HG02973 (cell line): ENCODE measurements at regions not wholly inside any gene's neighbourhood (a gene's known extent, or its start where the extent isn't known, plus 50 kb on each side); places are given as distances from the start of the nearest gene placed in this dataset.

Experiments
- ATAC-seq: cut with Tn5 transposase; IDR thresholded peaks from one replicate; pipeline ENCODE4 v1.9.1; 2021; ENCODE audit warnings: moderate library complexity; ENCODE audit not compliant: unreplicated experiment

DNA sequence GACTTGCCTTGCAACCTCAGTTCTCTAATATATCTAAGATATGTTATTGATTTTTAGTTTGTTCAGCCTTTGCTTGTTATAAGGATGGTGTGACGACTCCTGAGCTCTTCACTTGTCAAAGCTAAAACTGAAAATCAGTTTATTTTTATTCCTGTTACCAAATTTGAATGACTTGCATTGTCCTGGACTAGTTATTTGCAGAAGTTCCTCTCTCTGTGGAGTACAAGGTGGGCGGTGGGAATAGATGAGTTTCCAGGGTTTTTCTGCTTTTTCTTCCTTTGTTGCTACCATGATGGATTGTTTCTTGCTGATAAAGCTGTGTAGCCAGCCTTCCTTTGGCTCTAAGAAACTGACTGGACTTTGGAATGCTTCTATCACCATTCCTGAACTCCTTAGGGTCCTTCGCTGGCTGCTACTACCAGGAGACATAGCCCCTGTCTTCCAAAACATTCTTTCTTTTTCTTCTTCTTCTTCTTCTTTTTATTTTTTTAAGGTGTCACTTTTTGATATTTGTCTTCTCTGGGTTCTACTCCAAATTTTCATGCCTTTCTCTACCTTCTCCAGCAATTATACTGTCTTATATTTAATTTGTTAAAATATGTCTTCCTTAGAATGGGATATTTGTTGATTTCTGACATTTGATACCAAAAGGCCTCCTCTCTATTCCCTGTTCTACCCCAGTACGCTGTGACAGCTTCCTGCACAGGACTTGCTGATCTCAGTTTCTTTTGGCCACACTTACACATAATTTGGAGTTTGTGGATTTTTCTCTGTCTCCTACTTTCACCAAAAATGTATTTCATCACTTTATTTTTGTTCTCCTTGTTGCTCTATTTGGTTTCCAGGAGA is 145.1 kb upstream of the THRB start:
- no peak for ATAC-seq

DNA sequence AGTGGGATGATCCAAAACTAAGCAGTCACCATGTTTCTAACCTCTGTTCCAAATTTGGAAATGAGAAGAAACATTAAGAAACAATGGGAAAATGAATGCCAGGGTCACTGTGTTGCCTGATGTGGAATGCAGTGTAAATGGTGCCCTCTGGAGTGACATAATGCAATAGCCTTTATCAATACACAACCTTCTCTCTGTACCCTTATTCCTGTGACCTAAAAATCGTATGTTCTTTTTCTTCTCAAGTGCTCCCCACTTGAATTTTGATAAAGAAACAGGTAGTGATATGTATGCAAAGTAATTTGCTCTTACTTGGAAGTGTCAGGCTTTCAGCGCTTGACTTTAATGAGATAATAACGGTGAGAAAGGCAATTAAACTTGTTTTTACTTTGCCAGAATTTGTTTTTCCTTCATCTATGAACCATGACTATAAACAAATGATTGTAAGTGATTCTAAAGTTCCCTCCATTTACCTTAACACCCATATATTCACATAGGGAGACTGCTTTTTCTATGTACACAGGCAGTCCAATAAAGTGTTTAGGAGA is 145.8 kb upstream of the THRB start:
- ATAC-seq, result no peak

DNA sequence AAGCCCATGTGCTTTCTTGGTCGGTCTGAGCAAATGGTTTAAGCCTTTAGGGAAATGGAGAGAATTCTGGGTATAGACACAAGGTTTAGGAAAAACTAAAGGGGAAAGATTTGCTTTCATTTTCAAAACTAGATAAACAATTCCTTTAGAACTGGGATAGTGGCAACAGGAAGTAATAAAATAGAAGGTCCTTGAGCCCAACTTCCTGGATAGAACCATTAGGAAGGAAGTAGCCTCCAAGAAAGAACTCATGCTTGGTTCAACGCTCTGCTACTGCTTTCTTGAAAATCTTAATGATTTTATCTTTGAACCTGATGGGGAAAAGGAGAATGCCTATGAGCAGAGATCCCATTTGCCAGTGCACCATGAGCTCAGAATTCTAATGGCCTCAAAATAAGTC is 147.0 kb upstream of the THRB start:
- ATAC-seq, result no peak

DNA sequence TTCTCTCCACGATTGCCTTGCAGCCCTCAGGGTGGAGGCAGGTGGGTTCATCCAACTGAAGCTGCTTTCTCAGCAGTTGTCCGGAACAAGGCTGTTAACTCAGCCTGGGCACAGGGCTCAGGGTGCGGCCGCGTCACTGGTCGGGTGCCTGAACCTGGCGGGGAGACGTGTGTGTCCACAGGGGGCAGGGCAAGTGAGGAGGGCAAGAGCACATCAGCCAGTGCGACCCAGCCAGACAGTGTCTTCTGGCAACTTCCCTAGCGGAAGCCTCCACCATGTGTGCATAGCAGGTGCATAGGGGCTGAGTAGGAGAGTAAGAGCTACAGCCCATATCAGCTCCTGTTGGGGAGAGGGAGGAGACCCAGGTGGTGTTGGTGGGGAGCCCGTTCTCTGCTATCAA is 150.4 kb upstream of the THRB start:
- no peak for ATAC-seq

DNA sequence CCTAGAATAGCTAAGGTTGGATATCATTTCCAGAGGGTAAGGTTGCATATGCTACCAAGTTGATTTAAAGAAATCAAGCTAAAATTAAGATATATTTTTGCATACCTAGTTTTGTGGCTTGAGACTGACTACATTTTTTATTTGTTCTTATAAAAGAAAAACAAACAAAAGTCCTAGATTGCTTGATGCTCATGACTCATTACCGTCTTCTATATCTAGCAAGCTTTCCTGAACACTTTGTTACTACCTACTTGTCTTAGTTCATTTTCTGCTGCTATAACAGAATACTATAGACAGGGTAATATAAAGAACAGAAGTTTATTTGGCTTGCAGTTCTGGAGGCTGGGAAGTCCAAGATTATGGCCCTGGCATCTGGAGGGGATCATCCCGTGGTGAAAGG is 152.1 kb upstream of the THRB start:
- no peak for ATAC-seq

DNA sequence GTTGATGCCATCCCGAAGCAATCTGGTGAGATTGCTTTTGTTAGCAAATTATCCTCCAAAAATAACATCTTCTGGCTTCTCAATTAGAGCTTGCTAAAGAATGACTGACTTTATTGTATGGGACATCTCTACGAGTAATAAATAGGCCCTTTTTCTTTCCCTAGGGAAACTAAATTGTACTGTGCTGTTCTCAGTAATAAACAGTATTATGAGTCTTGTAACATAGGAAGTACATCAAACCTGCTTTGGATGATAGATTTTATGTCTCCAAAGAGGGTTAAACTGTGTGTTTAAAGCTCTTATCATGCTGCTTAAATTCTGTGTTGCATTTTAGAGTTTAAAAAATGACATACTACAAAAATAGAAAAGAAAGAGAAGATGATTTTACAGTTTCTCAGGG is 153.4 kb upstream of the THRB start:
- no peak for ATAC-seq

DNA sequence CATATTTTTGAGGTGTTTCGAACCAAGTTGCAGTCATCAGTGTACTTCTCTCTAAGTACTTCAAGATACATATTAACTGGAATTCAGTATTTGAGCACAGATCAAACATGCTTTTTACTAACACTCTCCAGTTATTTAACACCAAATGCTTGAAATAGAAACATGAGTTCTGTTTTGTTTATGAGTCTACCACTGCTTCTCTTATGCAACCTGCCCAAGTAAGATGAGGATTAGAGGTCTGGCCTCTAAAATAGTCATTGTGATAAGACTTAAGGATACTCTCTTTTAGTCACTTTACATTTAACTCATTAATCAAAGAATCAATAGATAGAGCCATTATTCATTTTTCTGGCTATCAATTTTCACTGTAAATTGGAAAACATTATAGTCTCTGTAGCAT is 156.2 kb upstream of the THRB start:
- no peak for ATAC-seq

DNA sequence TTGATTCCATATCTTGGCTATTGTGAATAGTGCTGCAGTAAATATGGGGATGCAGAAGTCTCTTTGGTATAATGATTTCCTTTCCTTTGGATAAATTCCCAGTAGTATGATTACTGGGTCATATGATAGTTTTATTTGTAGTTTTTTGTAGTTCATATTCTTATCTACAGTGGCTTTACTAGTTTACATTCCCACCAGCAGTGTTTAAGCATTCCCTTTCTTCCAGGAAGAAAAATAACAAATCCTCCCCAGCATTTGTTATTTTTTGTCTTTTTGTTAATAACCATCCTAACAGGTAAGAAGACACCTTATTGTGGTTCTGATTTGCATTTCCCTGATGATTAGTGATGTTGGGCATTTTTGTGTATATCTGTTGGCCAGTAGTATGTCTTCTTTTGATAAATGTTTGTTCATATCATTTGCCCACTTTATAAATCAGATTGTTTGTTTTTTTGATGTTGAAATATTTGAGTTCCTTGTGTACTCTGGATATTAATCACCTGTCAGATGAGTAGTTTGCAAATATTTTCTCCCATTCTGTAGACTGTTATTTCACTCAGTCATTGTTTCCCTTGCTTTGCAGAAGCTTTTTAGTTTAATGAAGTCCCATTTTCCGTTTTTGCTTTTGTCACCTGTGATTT is 163.3 kb upstream of the THRB start:
- ATAC-seq, result no peak

DNA sequence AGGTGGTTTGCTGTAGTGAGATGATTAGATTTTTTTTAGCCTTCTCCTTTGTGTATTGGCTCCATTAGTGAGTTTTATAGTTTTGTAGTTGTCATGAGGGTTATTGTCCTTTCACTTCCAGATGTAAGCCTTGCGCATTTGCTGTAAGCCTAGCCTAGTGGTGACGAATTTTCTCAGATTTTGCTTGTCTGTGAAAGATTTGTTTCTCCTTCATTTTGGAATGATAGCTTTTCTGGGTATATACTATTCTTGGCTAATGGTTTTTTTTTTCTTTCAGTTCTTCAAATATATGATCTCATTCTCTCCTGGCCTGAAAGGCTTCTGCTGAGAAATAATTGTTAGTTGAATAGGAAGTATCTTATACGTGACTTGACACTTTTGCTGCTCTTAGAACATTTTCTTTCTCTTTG is 166.5 kb upstream of the THRB start:
- ATAC-seq, result no peak

DNA sequence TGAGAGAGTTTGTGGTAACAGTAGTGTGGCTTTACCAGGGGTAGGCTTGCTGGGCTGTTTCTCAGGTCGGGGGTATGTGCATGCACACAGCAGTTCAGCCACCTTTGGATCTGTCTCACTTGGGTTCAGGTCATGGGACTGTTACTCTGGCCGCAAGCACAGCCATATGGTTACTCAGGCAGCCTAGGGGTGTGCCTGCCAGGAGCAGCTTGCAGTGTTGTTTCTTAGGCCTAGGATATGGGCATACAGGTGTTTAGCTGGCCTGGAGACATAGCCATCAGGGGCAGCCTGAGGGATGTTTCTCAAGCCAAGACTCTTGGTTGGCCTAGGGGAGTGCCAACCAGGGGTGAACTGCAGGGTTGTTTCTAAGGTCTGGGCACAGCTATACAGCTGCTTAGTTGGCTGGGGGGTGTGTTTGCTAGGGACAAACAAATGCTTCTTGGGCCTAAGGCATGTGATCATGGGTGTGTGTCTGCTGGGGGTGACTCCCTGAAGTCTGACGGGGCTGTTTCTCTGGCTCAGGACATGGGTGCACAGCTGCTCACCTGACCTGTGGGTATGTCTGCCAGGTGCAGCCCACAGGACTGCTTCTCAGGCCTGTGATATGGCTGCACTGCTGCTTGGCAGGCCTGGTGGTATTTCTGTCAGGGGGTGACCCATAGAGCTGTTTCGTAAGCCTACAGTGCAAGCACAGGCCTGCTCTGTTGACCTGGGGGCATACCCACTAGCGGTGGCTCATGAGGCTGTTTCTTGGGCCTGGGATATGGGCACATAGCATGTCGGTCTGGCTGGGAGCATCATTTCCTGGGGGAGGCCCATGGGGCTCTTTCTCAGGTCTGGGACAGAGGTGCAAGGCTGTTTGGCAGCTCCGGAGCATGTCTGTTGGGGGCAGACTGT is 168.0 kb upstream of the THRB start:
- ATAC-seq, result no peak

DNA sequence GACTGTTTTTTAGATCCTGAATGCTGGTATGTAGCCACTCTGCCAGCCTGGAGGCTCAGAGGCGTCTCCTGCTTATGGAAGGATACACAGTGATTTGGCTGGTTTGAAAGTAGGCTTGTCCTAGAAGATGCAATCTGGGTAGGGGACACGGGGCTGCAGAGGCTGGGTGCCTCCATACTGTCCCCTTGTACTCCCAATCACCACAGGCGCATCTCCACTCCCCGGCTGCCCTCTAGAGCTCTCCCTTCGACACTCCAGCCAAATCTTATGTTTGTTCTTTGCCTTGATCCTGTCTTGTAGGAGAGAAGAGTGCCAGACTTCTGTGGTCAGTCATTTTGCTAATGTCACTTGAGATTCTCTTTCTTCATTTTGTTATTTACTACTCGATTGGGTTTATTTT is 168.8 kb upstream of the THRB start:
- ATAC-seq, result no peak

DNA sequence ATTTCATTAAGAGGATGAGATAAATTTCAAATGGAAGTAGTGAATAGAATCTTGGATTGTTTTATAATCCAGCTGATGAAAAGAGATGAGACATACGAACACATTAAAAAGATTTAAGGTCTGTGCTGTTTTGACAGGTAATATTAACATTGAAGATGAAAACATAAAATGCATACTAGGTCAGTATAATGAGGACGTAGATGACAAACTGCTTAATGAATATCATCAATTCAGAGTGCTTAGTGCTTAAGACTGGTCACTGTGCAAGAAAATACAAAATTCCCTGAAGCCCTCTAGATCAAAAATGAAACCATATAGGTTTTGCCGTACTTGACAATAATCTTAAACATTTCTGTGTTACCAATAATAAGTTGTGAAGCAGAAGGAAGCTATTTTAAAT is 173.4 kb upstream of the THRB start:
- ATAC-seq, result no peak

DNA sequence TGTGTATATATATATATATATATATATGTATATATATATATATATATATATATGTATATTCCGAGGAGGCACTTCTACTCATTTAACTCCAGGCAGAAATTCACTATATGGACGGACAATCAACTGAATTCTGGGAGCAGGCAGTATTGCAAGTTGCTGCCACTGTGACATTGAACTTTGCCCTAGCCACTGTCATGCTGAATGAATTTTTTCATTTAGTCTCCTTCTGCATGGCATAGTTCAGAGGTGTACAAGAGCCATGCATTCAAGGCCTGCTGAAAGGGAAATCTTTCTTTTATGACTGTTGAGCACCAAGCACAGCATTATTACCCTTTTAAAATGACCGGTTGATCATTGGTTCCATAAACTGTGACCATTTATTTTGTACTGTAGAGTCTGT is 176.2 kb upstream of the THRB start:
- ATAC-seq, result no peak

DNA sequence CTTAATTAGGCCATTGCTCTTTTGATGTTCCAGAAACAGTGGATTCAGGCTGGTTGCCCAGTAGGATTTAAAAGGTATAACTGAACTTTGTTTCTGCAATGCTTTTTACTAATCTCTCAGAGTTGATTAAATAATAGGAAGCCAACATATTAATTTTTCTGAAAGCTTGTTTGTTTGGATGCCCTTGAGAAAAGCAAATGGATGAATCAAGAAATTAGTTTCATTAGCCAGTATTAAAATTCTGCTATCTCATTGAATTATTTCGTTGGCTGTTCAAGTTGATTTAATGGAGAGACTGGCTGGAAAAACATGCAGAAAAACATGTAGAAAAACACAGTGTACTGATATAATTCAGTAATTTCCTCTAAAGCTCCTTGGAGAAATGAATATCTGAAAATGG is 178.9 kb upstream of the THRB start:
- no peak for ATAC-seq

DNA sequence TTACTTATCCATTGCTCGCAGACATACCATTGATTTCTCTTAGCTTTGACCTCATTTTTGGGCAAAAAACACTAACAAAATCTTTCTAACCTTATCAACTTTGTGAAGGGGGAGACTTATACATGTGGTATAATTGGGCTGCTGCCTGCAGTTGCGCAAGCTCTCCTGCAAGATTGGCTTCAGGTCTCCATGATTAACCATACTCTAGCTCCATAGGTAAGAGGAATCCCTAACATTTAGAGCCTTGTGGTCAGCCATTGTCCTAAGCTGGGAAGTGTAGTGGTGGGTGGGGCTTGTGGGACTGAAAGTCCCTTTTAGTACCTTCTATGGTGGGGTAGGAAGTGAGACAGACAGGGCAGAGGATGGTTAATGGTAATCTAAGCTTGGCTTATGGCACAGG is 179.6 kb upstream of the THRB start:
- no peak for ATAC-seq

DNA sequence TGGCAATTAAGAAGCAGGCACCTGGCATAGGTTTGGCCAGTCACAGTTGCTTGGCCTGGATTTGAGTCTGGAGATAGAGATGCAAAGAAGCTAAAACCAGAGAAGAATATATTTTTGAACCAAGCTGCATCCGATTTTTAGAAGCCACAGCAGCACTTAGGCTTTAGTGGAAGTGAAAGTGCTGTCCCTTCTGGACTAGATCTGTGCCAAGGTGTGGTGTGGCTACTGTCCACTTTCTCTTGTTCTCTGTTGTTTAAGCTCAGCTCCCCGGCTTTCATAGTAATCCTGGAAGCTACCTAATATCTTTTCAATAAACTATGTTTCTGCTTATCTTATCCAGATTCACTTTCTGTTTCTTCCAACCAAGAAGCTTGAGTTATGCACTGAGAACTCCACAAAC is 183.4 kb upstream of the THRB start:
- ATAC-seq, result peak; percentile 38

DNA sequence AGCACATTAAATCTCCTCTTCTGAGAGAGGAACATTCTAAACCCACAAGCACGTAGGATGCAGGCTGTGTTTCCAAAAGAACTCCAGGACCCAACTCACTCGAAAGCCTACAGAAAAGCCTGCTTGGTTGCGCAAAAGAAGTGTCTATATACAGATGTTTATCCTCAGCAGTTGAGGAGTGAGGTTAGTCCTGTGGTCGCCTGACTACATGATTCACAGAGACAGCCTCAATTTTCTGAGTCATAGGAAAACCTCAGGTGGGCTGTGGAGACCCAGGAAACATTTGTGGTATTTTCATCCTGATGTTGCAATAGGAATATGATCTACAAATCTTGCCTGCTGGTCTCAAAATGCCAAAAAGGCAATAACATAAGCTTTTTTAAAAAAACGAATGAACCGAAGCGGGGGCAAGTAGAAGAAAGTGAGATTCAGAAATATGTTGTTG is 183.8 kb upstream of the THRB start:
- peak; percentile 53 for ATAC-seq

DNA sequence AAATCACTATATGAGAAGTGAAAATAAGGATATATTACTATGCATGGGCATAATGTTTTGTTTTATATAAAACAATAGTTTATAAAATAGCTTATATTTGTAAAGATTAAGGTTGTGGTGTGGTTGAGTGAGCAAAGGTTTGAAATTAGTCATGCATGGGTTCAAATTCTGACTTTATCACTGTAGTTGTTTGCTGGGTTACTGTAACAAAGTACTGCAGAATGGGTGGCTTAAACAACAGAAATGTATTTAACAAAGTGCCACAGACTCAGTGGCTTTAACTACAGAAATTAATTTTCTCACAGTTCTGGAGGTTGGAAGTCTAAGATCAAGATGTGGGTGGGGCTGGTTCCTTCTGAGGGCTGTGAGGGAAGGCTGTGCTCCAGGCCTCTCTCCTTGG is 184.8 kb upstream of the THRB start:
- no peak for ATAC-seq

DNA sequence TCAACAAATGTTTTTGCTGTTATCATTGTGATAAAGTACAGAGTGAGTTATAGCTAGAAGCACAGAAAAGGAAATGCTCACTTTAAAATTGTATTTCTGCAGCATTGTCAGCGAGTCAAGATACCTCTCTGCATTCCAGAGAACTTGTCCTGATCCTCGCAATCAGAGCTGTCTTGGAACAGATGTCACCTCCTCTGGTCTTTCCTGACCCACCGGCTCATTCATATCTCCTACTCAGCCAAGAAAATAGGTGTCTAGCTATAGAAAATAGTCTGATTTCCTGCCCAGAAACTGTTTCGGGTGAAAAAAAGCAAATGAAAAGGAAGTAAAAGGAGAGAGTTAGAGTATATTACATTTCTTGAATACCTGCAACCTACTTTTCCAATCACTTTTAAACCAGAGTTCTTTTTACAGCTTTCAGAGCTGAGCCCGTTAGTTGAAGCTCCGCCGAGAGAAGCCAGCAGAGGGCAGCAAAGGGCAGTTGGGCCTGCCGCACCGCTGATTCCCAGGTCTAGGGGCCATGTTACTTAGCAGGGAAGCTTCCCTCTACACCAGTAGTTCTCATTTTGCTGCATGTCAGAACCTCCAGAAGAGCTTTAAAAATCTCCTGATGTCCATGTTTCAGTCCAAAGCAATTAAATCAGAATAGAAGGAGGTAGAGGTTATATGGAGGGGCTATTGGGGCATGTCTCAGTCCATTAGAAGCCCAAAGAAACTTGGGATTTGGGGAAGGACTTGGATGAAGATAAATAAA is 185.7 kb upstream of the THRB start:
- peak; percentile 76 for ATAC-seq

DNA sequence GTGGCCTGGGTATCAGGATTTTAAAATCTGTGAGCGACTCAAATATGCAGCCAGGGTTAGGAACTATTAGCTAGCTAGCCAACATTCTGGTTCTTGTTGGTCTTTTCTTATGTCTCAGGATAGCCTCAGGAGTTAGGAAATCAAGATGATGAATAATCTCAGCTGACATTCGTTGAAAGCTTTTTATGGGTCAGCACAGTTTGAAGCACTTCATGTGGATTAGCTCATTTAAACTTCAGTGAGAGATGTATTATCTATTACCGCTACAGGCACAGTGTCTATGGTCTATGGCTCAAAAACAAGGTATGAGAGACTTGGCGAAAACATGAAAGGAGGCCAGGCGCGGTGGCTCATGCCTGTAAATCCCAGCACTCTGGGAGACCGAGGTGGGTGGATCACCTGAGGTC is 187.5 kb upstream of the THRB start:
- ATAC-seq, result no peak

DNA sequence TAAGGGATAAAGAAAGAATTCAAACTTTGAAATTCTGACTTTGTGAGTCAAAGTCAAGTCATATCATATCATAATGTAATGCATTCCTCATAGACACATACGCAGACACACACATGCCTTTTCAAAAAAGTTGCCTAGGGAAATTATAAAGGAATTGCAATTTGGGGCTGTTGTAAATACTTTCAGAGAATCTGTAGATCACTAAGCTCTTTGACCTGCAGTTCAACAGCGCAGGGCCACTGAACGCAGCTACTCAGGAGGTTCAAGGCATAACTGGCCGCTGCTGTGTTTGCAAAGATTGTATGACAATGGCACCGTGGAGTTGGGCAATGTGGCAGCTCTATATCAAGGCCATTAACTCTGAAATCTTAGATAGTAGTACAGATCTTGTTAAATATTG is 188.4 kb upstream of the THRB start:
- ATAC-seq, result no peak
